HCT116 (cell line): ENCODE measurements at regions not wholly inside any gene's neighbourhood (a gene's known extent, or its start where the extent isn't known, plus 50 kb on each side); places are given as distances from the start of the nearest gene placed in this dataset.

Experiments used
- ATAC-seq: fragments of 200-7000 bp; cut with Tn5 transposase; 2 replicates; pipeline ENCODE4 v1.9.1; 2020; ENCODE audit warnings: mild to moderate bottlenecking, moderate library complexity
- BruUV-seq: library from RNA; stranded (reverse); fragments of 400-500 nt; replicated peaks from 2 replicates; lab custom pipeline; 2021; lab: Mats Ljungman, UMichigan
- CTCF ChIA-PET: fragments of 300-600 bp; sonication (Branson Sonifier 250); formaldehyde crosslinking; loops from one replicate; lab custom pipeline; 2021; ENCODE audit warnings: antibody characterized with exemption; lab: Charles Lee
- POLR2A ChIA-PET: fragments of 300-600, 350-600 bp; sonication (Branson Sonifier 250); formaldehyde crosslinking; loops from one replicate; lab custom pipeline; 2021; ENCODE audit warnings: antibody characterized with exemption; lab: Charles Lee
- RAD21 ChIA-PET, 2 experiments: fragments of 300-600 bp; sonication (Branson Sonifier 250); formaldehyde crosslinking; loops; one replicate each; lab custom pipeline; 2023; ENCODE audit warnings: low total read pairs in 2 of 2; ENCODE audit not compliant: uncharacterized antibody in 2 of 2, unreplicated experiment in 2 of 2, low non-redundant PET in 1 of 2; lab: Charles Lee
- DNase-seq: peaks from one replicate; pipeline ENCODE4 v3.0.0-alpha.2; 2010; ENCODE audit warnings: low read depth, low spot score
- H2AFZ ChIP-seq: fragments of 200-600 bp; shearing (Covaris generic), sonication (generic); 2 replicates; pipeline ENCODE4 v1.6.1; 2017; ENCODE audit warnings: low read depth, mixed run types, mixed read lengths, antibody characterized with exemption, low read length; ENCODE audit not compliant: poor library complexity, severe bottlenecking
- H3K27ac ChIP-seq: 2 replicates; pipeline ENCODE4 v1.5.1; 2012; ENCODE audit warnings: low read depth, low read length
- H3K27me3 ChIP-seq: fragments of 200-600 bp; sonication (generic); 2 replicates; pipeline ENCODE4 v1.6.1; 2016; ENCODE audit warnings: mixed run types, low read length, mixed read lengths; ENCODE audit not compliant: insufficient read depth
- H3K36me3 ChIP-seq, 2 experiments: fragments of 200-500 bp in 1 of 2; fragments of 200-600 bp in 1 of 2; sonication (Bioruptor generic) in 1 of 2; sonication (generic) in 1 of 2; 2 replicates each; pipeline versions ENCODE4 v1.5.1 to v1.6.1; 2014 to 2016; ENCODE audit warnings: low read length in 2 of 2, inconsistent platforms in 1 of 2, mixed read lengths in 1 of 2, mixed run types in 1 of 2; ENCODE audit not compliant: insufficient read depth in 2 of 2, control insufficient read depth in 1 of 2
- H3K4me1 ChIP-seq, 2 experiments: fragments of 200-600 bp in 1 of 2; sonication (generic) in 1 of 2; 2 replicates each; pipeline versions ENCODE4 v1.5.1 to v1.6.1; 2012 to 2017; ENCODE audit warnings: low read length in 2 of 2, inconsistent platforms in 1 of 2, mild to moderate bottlenecking in 1 of 2, mixed read lengths in 1 of 2, mixed run types in 1 of 2, moderate library complexity in 1 of 2; ENCODE audit not compliant: insufficient read depth in 2 of 2, control insufficient read depth in 1 of 2
- H3K4me2 ChIP-seq: fragments of 200-600 bp; sonication (generic); 2 replicates; pipeline ENCODE4 v1.6.1; 2017; ENCODE audit warnings: mixed run types, low read length, mixed read lengths
- H3K4me3 ChIP-seq, 2 experiments: fragments of 200-600 bp in 1 of 2; sonication (generic) in 1 of 2; replicated peaks in 1 of 2; 2 replicates each; pipeline ENCODE4 v1.5.1; 2011 to 2016; ENCODE audit warnings: low read length in 2 of 2, control low read depth in 1 of 2, low read depth in 1 of 2, mild to moderate bottlenecking in 1 of 2, mixed read lengths in 1 of 2, mixed run types in 1 of 2
- H3K79me2 ChIP-seq: fragments of 200-600 bp; sonication (generic); 2 replicates; pipeline ENCODE4 v1.6.1; 2017; ENCODE audit warnings: mild to moderate bottlenecking, mixed run types, low read length, moderate library complexity, mixed read lengths; ENCODE audit not compliant: insufficient read depth
- H3K9ac ChIP-seq: fragments of 200-600 bp; sonication (generic); 2 replicates; pipeline ENCODE4 v1.6.1; 2016; ENCODE audit warnings: low read length, mixed read lengths
- H3K9me2 ChIP-seq: fragments of 200-600 bp; sonication (generic), shearing (Covaris generic); 2 replicates; pipeline ENCODE4 v1.6.1; 2017; ENCODE audit warnings: mixed run types, mild to moderate bottlenecking, moderate library complexity; ENCODE audit not compliant: insufficient read depth
- H3K9me3 ChIP-seq, 2 experiments: fragments of 200-500 bp in 1 of 2; fragments of 200-600 bp in 1 of 2; sonication (Bioruptor generic) in 1 of 2; sonication (generic) in 1 of 2; 2 replicates each; pipeline ENCODE4 v1.6.1; 2014 to 2017; ENCODE audit warnings: low read length in 2 of 2, mixed read lengths in 2 of 2, inconsistent platforms in 1 of 2, low read depth in 1 of 2, mild to moderate bottlenecking in 1 of 2, mixed run types in 1 of 2, moderate library complexity in 1 of 2; ENCODE audit not compliant: control insufficient read depth in 1 of 2, insufficient read depth in 1 of 2
- H4K20me1 ChIP-seq: fragments of 200-600 bp; sonication (generic), shearing (Covaris generic); 2 replicates; pipeline ENCODE4 v1.6.1; 2017; ENCODE audit warnings: mixed run types, mild to moderate bottlenecking, moderate library complexity; ENCODE audit not compliant: insufficient read depth
- CTCF ChIP-seq, 3 experiments: fragments of 200-600 bp in 1 of 3; sonication (generic) in 1 of 3; IDR thresholded peaks in 2 of 3; conservative IDR thresholded peaks in 1 of 3; 2 replicates each; pipeline ENCODE4 v1.5.1; 2012 to 2017; ENCODE audit warnings: low read depth in 2 of 3, low read length in 2 of 3, antibody characterized with exemption in 1 of 3, borderline replicate concordance in 1 of 3, control low read depth in 1 of 3, mild to moderate bottlenecking in 1 of 3, mixed read lengths in 1 of 3, mixed run types in 1 of 3, moderate library complexity in 1 of 3; ENCODE audit not compliant: insufficient read depth in 1 of 3
- EZH2phosphoT487 ChIP-seq: fragments of 200-600 bp; IDR thresholded peaks from 2 replicates; pipeline ENCODE4 v1.6.1; 2018; ENCODE audit warnings: antibody characterized with exemption, borderline replicate concordance
- RAD21 ChIP-seq: IDR thresholded peaks from 2 replicates; pipeline ENCODE4 v1.6.1; 2012; ENCODE audit warnings: low read depth, mild to moderate bottlenecking
- REST ChIP-seq: IDR thresholded peaks from 2 replicates; pipeline ENCODE4 v1.6.1; 2012; ENCODE audit warnings: low read depth
- ZNF274 ChIP-seq: fragments of 200-500 bp; sonication (Bioruptor generic); IDR thresholded peaks from 2 replicates; pipeline ENCODE4 v1.6.1; 2014; ENCODE audit warnings: mild to moderate bottlenecking, low read depth, low read length, inconsistent platforms
- intact Hi-C: fragments of 100-400 bp; cut with micrococcal nuclease; formaldehyde crosslinking; loops from 2 replicates; pipeline ENCODE4 v1.10.0; 2022

GRCh38 chr4:129929052-129929451, 833.1 kb downstream of the C4orf33 start:
- no peak overlapping the region for H3K27ac ChIP-seq
- TF ChIP-seq CTCF (IDR thresholded peaks at IDR 0.05 in 2 of 3, conservative IDR thresholded peaks at IDR 0.05 in 1 of 3; ENCODE audit: borderline replicate concordance in 1 of 3, insufficient read depth in 1 of 3, low read depth in 2 of 3, low read length in 2 of 3): peak in 2 of 3 experiments; percentile 49 to 58; a peak in 4 of 6 replicates
- TF ChIP-seq RAD21: peak; percentile 28; the same call in 1 of the 2 replicates
- TF ChIP-seq REST: no peak
- no peak for TF ChIP-seq EZH2phosphoT487
- no peak for TF ChIP-seq ZNF274

More at GRCh38 chr4:129929052-129929451, 833.1 kb downstream of the C4orf33 start:
- ChIA-PET CTCF (no interaction called here), POLR2A (no interaction called here), RAD21 (no interaction called here)
- Histone ChIP-seq H4K20me1 (no peaks in the 10 kb centered on the region), H3K9ac (no peak overlapping the region), H2AFZ (no peak overlapping the region), H3K36me3 (no peaks in the 10 kb centered on the region), H3K79me2 (no peaks in the 10 kb centered on the region), H3K27me3 (no peaks in the 10 kb centered on the region), H3K4me3 (no peak overlapping the region), H3K9me3 (no peaks in the 10 kb centered on the region), H3K4me2 (no peak overlapping the region), H3K9me2 (no peaks in the 10 kb centered on the region), H3K4me1 (no peaks in the 10 kb centered on the region)
- DNase-seq: no peak
- BruUV-seq: no TSS peak
- intact Hi-C loops: loop anchor here (10.0 kb wide), 1 partner anchor 574 kb away; no protein-coding TSS in a partner anchor
- peak; percentile 73 for ATAC-seq
